Mesothelial cell of epicardium (in vitro differentiated cells): ENCODE measurements at regions not wholly inside any gene's neighbourhood (a gene's known extent, or its start where the extent isn't known, plus 50 kb on each side); places are given as distances from the start of the nearest gene placed in this dataset.

Experiments used
- DNase-seq, 2 experiments: peaks; one replicate each; pipeline ENCODE4 v3.0.0; 2021; ENCODE audit warnings: low spot score in 2 of 2; ENCODE audit not compliant: unreplicated experiment in 2 of 2
- H3K27ac Mint-ChIP-seq: 2 replicates; pipeline ENCODE4 v1.8.0; 2021; ENCODE audit warnings: mixed read lengths
- H3K27me3 Mint-ChIP-seq: 2 replicates; pipeline ENCODE4 v1.8.0; 2021; ENCODE audit warnings: low read depth, mixed read lengths
- H3K36me3 Mint-ChIP-seq: 2 replicates; pipeline ENCODE4 v1.8.0; 2021; ENCODE audit warnings: mixed read lengths
- H3K4me1 Mint-ChIP-seq: 2 replicates; pipeline ENCODE4 v1.8.0; 2021; ENCODE audit warnings: mixed read lengths
- H3K4me3 Mint-ChIP-seq: 2 replicates; pipeline ENCODE4 v1.8.0; 2021; ENCODE audit warnings: mild to moderate bottlenecking, moderate library complexity, mixed read lengths
- H3K9me3 Mint-ChIP-seq: 2 replicates; pipeline ENCODE4 v1.8.0; 2021; ENCODE audit warnings: mixed read lengths
- TF ChIP-seq, protein P1 (sequence below): fragments of 200-600 bp; sonication (generic); IDR thresholded peaks from one replicate; pipeline ENCODE4 v1.5.0; 2021; ENCODE audit warnings: antibody characterized with exemption; ENCODE audit not compliant: unreplicated experiment

DNA sequence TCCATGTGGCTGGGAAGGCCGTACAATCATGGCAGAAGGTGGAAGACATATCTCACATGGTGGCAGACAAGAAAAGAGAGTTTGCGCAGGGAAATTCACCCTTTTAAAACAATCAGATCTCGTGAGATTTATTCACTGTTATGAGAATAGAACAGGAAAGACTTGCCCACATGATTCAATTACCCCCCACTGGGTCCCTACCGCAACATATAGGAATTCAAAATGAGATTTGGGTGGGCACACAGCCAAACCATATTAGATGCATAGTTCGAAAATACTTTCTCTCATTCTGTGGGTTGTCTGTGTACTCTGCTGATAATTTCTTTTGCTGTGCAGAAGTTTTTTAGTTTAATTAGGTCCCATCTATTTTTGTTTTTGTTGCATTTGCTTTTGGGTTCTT lies 990.3 kb downstream of the PLA2G4A start:
- peaks cover 47% of the 10 kb centered on the region for H3K9me3 Mint-ChIP-seq
- TF ChIP-seq, protein P1, sequence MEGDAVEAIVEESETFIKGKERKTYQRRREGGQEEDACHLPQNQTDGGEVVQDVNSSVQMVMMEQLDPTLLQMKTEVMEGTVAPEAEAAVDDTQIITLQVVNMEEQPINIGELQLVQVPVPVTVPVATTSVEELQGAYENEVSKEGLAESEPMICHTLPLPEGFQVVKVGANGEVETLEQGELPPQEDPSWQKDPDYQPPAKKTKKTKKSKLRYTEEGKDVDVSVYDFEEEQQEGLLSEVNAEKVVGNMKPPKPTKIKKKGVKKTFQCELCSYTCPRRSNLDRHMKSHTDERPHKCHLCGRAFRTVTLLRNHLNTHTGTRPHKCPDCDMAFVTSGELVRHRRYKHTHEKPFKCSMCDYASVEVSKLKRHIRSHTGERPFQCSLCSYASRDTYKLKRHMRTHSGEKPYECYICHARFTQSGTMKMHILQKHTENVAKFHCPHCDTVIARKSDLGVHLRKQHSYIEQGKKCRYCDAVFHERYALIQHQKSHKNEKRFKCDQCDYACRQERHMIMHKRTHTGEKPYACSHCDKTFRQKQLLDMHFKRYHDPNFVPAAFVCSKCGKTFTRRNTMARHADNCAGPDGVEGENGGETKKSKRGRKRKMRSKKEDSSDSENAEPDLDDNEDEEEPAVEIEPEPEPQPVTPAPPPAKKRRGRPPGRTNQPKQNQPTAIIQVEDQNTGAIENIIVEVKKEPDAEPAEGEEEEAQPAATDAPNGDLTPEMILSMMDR: no peak
- no peak overlapping the region for H3K27ac Mint-ChIP-seq
- H3K4me3 Mint-ChIP-seq: no peak overlapping the region
- H3K4me1 Mint-ChIP-seq: no peaks in the 10 kb centered on the region
- DNase-seq: no peak
- H3K27me3 Mint-ChIP-seq: no peaks in the 10 kb centered on the region
- peaks cover 2% of the 10 kb centered on the region for H3K36me3 Mint-ChIP-seq

- Mint-ChIP-seq H3K4me1 (peaks cover 30% of the 10 kb centered on the region), H3K27me3 (no peaks in the 10 kb centered on the region), H3K27ac (no peak overlapping the region), H3K36me3 (no peaks in the 10 kb centered on the region), H3K9me3 (peaks cover 19% of the 10 kb centered on the region), H3K4me3 (no peak overlapping the region)
- TF ChIP-seq, protein P1: no peak
- DNase-seq: no peak
These were observed 1007.8 kb downstream of the PLA2G4A start for GRCh38 chr1:187836557-187836956.

- Mint-ChIP-seq H3K9me3 (peaks cover 25% of the 10 kb centered on the region), H3K4me3 (no peak overlapping the region), H3K27me3 (no peaks in the 10 kb centered on the region), H3K4me1 (peaks cover 30% of the 10 kb centered on the region), H3K27ac (no peak overlapping the region), H3K36me3 (no peaks in the 10 kb centered on the region)
- DNase-seq: no peak
- TF ChIP-seq, protein P1: no peak
These were observed 1009.0 kb downstream of the PLA2G4A start for GRCh38 chr1:187837787-187838186.

- Mint-ChIP-seq H3K27ac (peak overlapping the region; percentile 34), H3K4me1 (peaks cover 30% of the 10 kb centered on the region), H3K9me3 (peaks cover 25% of the 10 kb centered on the region), H3K36me3 (no peaks in the 10 kb centered on the region), H3K27me3 (no peaks in the 10 kb centered on the region), H3K4me3 (no peak overlapping the region)
- no peak for DNase-seq
- TF ChIP-seq, protein P1: no peak
These were observed 1009.9 kb downstream of the PLA2G4A start for GRCh38 chr1:187838335-187839293.

DNA sequence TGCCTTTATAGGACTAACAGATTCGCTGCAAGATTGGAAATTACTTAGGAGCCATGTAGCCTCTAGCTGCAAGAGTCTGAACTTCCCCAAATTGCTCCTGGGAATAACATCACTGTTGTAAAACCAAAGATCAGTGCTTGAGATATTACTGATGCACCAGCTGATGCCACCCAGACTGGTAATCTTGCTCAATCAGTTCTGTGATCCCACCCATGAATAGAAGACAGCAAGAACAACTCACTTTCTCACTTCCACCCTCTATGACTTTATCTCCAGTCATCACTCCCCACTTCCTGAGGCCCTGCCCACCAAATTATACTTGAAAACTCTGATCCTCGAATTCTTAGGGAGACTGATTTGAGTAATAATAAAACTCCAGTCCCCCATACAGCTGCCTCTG lies 1011.1 kb downstream of the PLA2G4A start:
- H3K36me3 Mint-ChIP-seq: no peaks in the 10 kb centered on the region
- H3K4me3 Mint-ChIP-seq: no peak overlapping the region
- peak overlapping the region; percentile 40 for H3K27ac Mint-ChIP-seq
- peaks cover 30% of the 10 kb centered on the region for H3K4me1 Mint-ChIP-seq
- no peaks in the 10 kb centered on the region for H3K27me3 Mint-ChIP-seq
- H3K9me3 Mint-ChIP-seq: peaks cover 21% of the 10 kb centered on the region
- DNase-seq: no peak
- TF ChIP-seq, protein P1: no peak
